ENCODE measurements at regions not wholly inside any gene's neighbourhood (a gene's known extent, or its start where the extent isn't known, plus 50 kb on each side); places are given as distances from the start of the nearest gene placed in this dataset.

GRCh38 chr11:80668039-80668438 is 1227.2 kb upstream of the TENM4 start:
- H3K27ac ChIP-seq = no peak overlapping the region
- TF ChIP-seq CTCF (IDR thresholded peaks at IDR 0.05) (no peak), ZFX (IDR thresholded peaks at IDR 0.05; ENCODE audit: borderline replicate concordance) (no peak)

GRCh38 chr11:80655834-80656233 is 1215.0 kb upstream of the TENM4 start:
- TF ChIP-seq ZFX (IDR thresholded peaks at IDR 0.05; ENCODE audit: borderline replicate concordance) (no peak), CTCF (IDR thresholded peaks at IDR 0.05) (no peak)
- H3K27ac ChIP-seq = no peak overlapping the region

- H3K27ac ChIP-seq = no peak overlapping the region
- TF ChIP-seq CTCF (IDR thresholded peaks at IDR 0.05) (no peak), ZFX (IDR thresholded peaks at IDR 0.05; ENCODE audit: borderline replicate concordance) (no peak)
Observed at GRCh38 chr11:80650966-80651365, 1210.1 kb upstream of the TENM4 start.

- no peak for TF ChIP-seq ZFX (IDR thresholded peaks at IDR 0.05; ENCODE audit: borderline replicate concordance)
- TF ChIP-seq CTCF (IDR thresholded peaks at IDR 0.05) = no peak
- no peak overlapping the region for H3K27ac ChIP-seq
Observed at GRCh38 chr11:80649186-80649585, 1208.4 kb upstream of the TENM4 start.

- H3K27ac ChIP-seq = no peak overlapping the region
- TF ChIP-seq ZFX (IDR thresholded peaks at IDR 0.05; ENCODE audit: borderline replicate concordance) (no peak), CTCF (IDR thresholded peaks at IDR 0.05) (no peak)
Observed at GRCh38 chr11:80638296-80638695, 1197.5 kb upstream of the TENM4 start.

GRCh38 chr11:80637571-80637970 is 1196.7 kb upstream of the TENM4 start:
- no peak overlapping the region for H3K27ac ChIP-seq
- no peak for TF ChIP-seq CTCF (IDR thresholded peaks at IDR 0.05)
- TF ChIP-seq ZFX (IDR thresholded peaks at IDR 0.05; ENCODE audit: borderline replicate concordance) = no peak

GRCh38 chr11:80636999-80637398 is 1196.2 kb upstream of the TENM4 start:
- no peak for TF ChIP-seq CTCF (IDR thresholded peaks at IDR 0.05)
- TF ChIP-seq ZFX (IDR thresholded peaks at IDR 0.05; ENCODE audit: borderline replicate concordance) = no peak
- no peak overlapping the region for H3K27ac ChIP-seq
